HG03342 (cell line): ENCODE measurements at regions not wholly inside any gene's neighbourhood (a gene's known extent, or its start where the extent isn't known, plus 50 kb on each side); places are given as distances from the start of the nearest gene placed in this dataset.

Experiments used
- ATAC-seq: cut with Tn5 transposase; IDR thresholded peaks from one replicate; pipeline ENCODE4 v1.9.1; 2021; ENCODE audit warnings: mild to moderate bottlenecking, moderate library complexity; ENCODE audit not compliant: unreplicated experiment

GRCh38 chr7:38069052-38069451, 109.0 kb upstream of the STARD3NL start:
- ATAC-seq = no peak

- no peak for ATAC-seq
Observed at GRCh38 chr7:38070718-38071117, 107.3 kb upstream of the STARD3NL start.

- ATAC-seq = no peak
Observed at GRCh38 chr7:38086857-38087256, 91.2 kb upstream of the STARD3NL start.

GRCh38 chr7:38102507-38102906, 75.5 kb upstream of the STARD3NL start:
- ATAC-seq = no peak

GRCh38 chr7:38105874-38106483, 72.1 kb upstream of the STARD3NL start:
- ATAC-seq = peak; percentile 79

GRCh38 chr7:38107486-38107893, 70.6 kb upstream of the STARD3NL start:
- peak; percentile 81 for ATAC-seq

- ATAC-seq = no peak
Observed at GRCh38 chr7:38112075-38112474, 66.0 kb upstream of the STARD3NL start.

GRCh38 chr7:38120076-38120475, 58.0 kb upstream of the STARD3NL start:
- no peak for ATAC-seq

GRCh38 chr7:38122501-38122900, 55.5 kb upstream of the STARD3NL start:
- ATAC-seq = no peak

- no peak for ATAC-seq
Observed at GRCh38 chr7:38123494-38123893, 54.6 kb upstream of the STARD3NL start.

- no peak for ATAC-seq
Observed at GRCh38 chr7:38127216-38128207, 50.5 kb upstream of the STARD3NL start.
